ENCODE measurements at regions not wholly inside any gene's neighbourhood (a gene's known extent, or its start where the extent isn't known, plus 50 kb on each side); places are given as distances from the start of the nearest gene placed in this dataset.

- H3K4me1 Mint-ChIP-seq (ENCODE audit: low read depth) = no peaks in the 10 kb centered on the region
- no peaks in the 10 kb centered on the region for H3K36me3 Mint-ChIP-seq (ENCODE audit: low read depth)
- no peak overlapping the region for H3K4me3 Mint-ChIP-seq
- H3K27ac Mint-ChIP-seq = no peak overlapping the region
- H3K27me3 Mint-ChIP-seq (ENCODE audit: low read depth) = no peaks in the 10 kb centered on the region
- no peaks in the 10 kb centered on the region for H3K9me3 Mint-ChIP-seq
These were observed 167.3 kb upstream of the GLI2 start for GRCh38 chr2:120568089-120568974.

- no peaks in the 10 kb centered on the region for H3K27me3 Mint-ChIP-seq (ENCODE audit: low read depth)
- no peaks in the 10 kb centered on the region for H3K9me3 Mint-ChIP-seq
- no peaks in the 10 kb centered on the region for H3K36me3 Mint-ChIP-seq (ENCODE audit: low read depth)
- H3K4me1 Mint-ChIP-seq (ENCODE audit: low read depth) = no peaks in the 10 kb centered on the region
- no peak overlapping the region for H3K4me3 Mint-ChIP-seq
- no peak overlapping the region for H3K27ac Mint-ChIP-seq
These were observed 166.7 kb upstream of the GLI2 start for GRCh38 chr2:120568975-120569268.

- Mint-ChIP-seq H3K27me3 (ENCODE audit: low read depth) (peaks cover 2% of the 10 kb centered on the region), H3K4me3 (no peak overlapping the region), H3K36me3 (ENCODE audit: low read depth) (no peaks in the 10 kb centered on the region), H3K27ac (no peak overlapping the region), H3K9me3 (no peaks in the 10 kb centered on the region), H3K4me1 (ENCODE audit: low read depth) (no peaks in the 10 kb centered on the region)
These were observed 165.7 kb upstream of the GLI2 start for GRCh38 chr2:120570001-120570400.

- no peaks in the 10 kb centered on the region for H3K36me3 Mint-ChIP-seq (ENCODE audit: low read depth)
- H3K27ac Mint-ChIP-seq = no peak overlapping the region
- peaks cover 5% of the 10 kb centered on the region for H3K27me3 Mint-ChIP-seq (ENCODE audit: low read depth)
- H3K4me3 Mint-ChIP-seq = no peak overlapping the region
- H3K4me1 Mint-ChIP-seq (ENCODE audit: low read depth) = no peaks in the 10 kb centered on the region
- H3K9me3 Mint-ChIP-seq = no peaks in the 10 kb centered on the region
These were observed 165.1 kb upstream of the GLI2 start for GRCh38 chr2:120570546-120570945.

- Mint-ChIP-seq H3K9me3 (no peaks in the 10 kb centered on the region), H3K36me3 (ENCODE audit: low read depth) (no peaks in the 10 kb centered on the region), H3K27me3 (ENCODE audit: low read depth) (peaks cover 11% of the 10 kb centered on the region), H3K4me3 (no peak overlapping the region), H3K4me1 (ENCODE audit: low read depth) (no peaks in the 10 kb centered on the region), H3K27ac (no peak overlapping the region)
These were observed 164.5 kb upstream of the GLI2 start for GRCh38 chr2:120571015-120571728.

GRCh38 chr2:120572226-120572625 is 163.4 kb upstream of the GLI2 start:
- no peaks in the 10 kb centered on the region for H3K9me3 Mint-ChIP-seq
- no peaks in the 10 kb centered on the region for H3K4me1 Mint-ChIP-seq (ENCODE audit: low read depth)
- H3K4me3 Mint-ChIP-seq = no peak overlapping the region
- no peaks in the 10 kb centered on the region for H3K36me3 Mint-ChIP-seq (ENCODE audit: low read depth)
- H3K27me3 Mint-ChIP-seq (ENCODE audit: low read depth) = peaks cover 17% of the 10 kb centered on the region
- H3K27ac Mint-ChIP-seq = no peak overlapping the region

GRCh38 chr2:120574620-120575019 is 161.0 kb upstream of the GLI2 start:
- Mint-ChIP-seq H3K36me3 (ENCODE audit: low read depth) (no peaks in the 10 kb centered on the region), H3K4me3 (no peak overlapping the region)

GRCh38 chr2:120575966-120576365 is 159.7 kb upstream of the GLI2 start:
- Mint-ChIP-seq H3K4me3 (no peak overlapping the region), H3K27me3 (ENCODE audit: low read depth) (peaks cover 26% of the 10 kb centered on the region), H3K9me3 (no peaks in the 10 kb centered on the region), H3K36me3 (ENCODE audit: low read depth) (no peaks in the 10 kb centered on the region), H3K27ac (no peak overlapping the region), H3K4me1 (ENCODE audit: low read depth) (no peaks in the 10 kb centered on the region)

More at GRCh38 chr2:120574620-120575019, 161.0 kb upstream of the GLI2 start:
- Mint-ChIP-seq H3K27ac (no peak overlapping the region), H3K27me3 (ENCODE audit: low read depth) (peaks cover 24% of the 10 kb centered on the region), H3K4me1 (ENCODE audit: low read depth) (no peaks in the 10 kb centered on the region), H3K9me3 (no peaks in the 10 kb centered on the region)

GRCh38 chr2:120576509-120577474 is 158.9 kb upstream of the GLI2 start:
- Mint-ChIP-seq H3K27me3 (ENCODE audit: low read depth) (peaks cover 28% of the 10 kb centered on the region), H3K4me1 (ENCODE audit: low read depth) (no peaks in the 10 kb centered on the region), H3K9me3 (no peaks in the 10 kb centered on the region), H3K27ac (no peak overlapping the region), H3K36me3 (ENCODE audit: low read depth) (no peaks in the 10 kb centered on the region), H3K4me3 (no peak overlapping the region)

- Mint-ChIP-seq H3K4me3 (no peak overlapping the region), H3K36me3 (ENCODE audit: low read depth) (no peaks in the 10 kb centered on the region)
These were observed 157.9 kb upstream of the GLI2 start for GRCh38 chr2:120577721-120578295.

GRCh38 chr2:120578576-120579352 is 156.9 kb upstream of the GLI2 start:
- peaks cover 35% of the 10 kb centered on the region for H3K27me3 Mint-ChIP-seq (ENCODE audit: low read depth)
- H3K9me3 Mint-ChIP-seq = no peaks in the 10 kb centered on the region

More at GRCh38 chr2:120577721-120578295, 157.9 kb upstream of the GLI2 start:
- H3K9me3 Mint-ChIP-seq = no peaks in the 10 kb centered on the region
- peaks cover 31% of the 10 kb centered on the region for H3K27me3 Mint-ChIP-seq (ENCODE audit: low read depth)
- no peak overlapping the region for H3K27ac Mint-ChIP-seq
- H3K4me1 Mint-ChIP-seq (ENCODE audit: low read depth) = no peaks in the 10 kb centered on the region

GRCh38 chr2:120579916-120580685 is 155.6 kb upstream of the GLI2 start:
- Mint-ChIP-seq H3K4me1 (ENCODE audit: low read depth) (no peaks in the 10 kb centered on the region), H3K9me3 (peaks cover 1% of the 10 kb centered on the region), H3K27ac (no peak overlapping the region), H3K4me3 (no peak overlapping the region), H3K27me3 (ENCODE audit: low read depth) (peaks cover 38% of the 10 kb centered on the region), H3K36me3 (ENCODE audit: low read depth) (no peaks in the 10 kb centered on the region)

More at GRCh38 chr2:120578576-120579352, 156.9 kb upstream of the GLI2 start:
- no peak overlapping the region for H3K27ac Mint-ChIP-seq
- H3K4me1 Mint-ChIP-seq (ENCODE audit: low read depth) = no peaks in the 10 kb centered on the region
- no peaks in the 10 kb centered on the region for H3K36me3 Mint-ChIP-seq (ENCODE audit: low read depth)
- no peak overlapping the region for H3K4me3 Mint-ChIP-seq

- Mint-ChIP-seq H3K4me1 (ENCODE audit: low read depth) (no peaks in the 10 kb centered on the region), H3K36me3 (ENCODE audit: low read depth) (no peaks in the 10 kb centered on the region), H3K27me3 (ENCODE audit: low read depth) (peaks cover 41% of the 10 kb centered on the region), H3K4me3 (no peak overlapping the region), H3K27ac (no peak overlapping the region), H3K9me3 (peaks cover 6% of the 10 kb centered on the region)
These were observed 155.0 kb upstream of the GLI2 start for GRCh38 chr2:120580709-120581108.
